K562 (cell line): ENCODE measurements at regions not wholly inside any gene's neighbourhood (a gene's known extent, or its start where the extent isn't known, plus 50 kb on each side); places are given as distances from the start of the nearest gene placed in this dataset.

Experiments used
- ATF3 ChIP-seq, 2 experiments: fragments of 450-650 bp in 1 of 2; sonication (generic) in 1 of 2; formaldehyde crosslinking in 1 of 2; IDR thresholded peaks in 1 of 2; conservative IDR thresholded peaks in 1 of 2; 2 replicates each; pipeline versions ENCODE4 v1.6.1 to v1.8.1; 2016 to 2023; ENCODE audit warnings: mild to moderate bottlenecking in 2 of 2, moderate library complexity in 2 of 2, inconsistent platforms in 1 of 2, missing genetic modification reagents in 1 of 2
- CREB1 ChIP-seq, 2 experiments: sonication (generic) in 1 of 2; formaldehyde crosslinking in 1 of 2; IDR thresholded peaks; 2 replicates each; pipeline versions ENCODE4 v1.6.1 to v1.8.0; 2012 to 2022; ENCODE audit warnings: inconsistent platforms in 1 of 2, mild to moderate bottlenecking in 1 of 2, missing genetic modification reagents in 1 of 2, moderate library complexity in 1 of 2
- CTCF ChIP-seq, 3 experiments: IDR thresholded peaks in 2 of 3; conservative IDR thresholded peaks in 1 of 3; 2 replicates each; pipeline ENCODE4 v1.5.1; 2011 to 2012; ENCODE audit warnings: low read length in 3 of 3, mild to moderate bottlenecking in 3 of 3, control low read depth in 2 of 3, improper control_type of control experiment in 1 of 3, inconsistent platforms in 1 of 3, low read depth in 1 of 3, mixed read lengths in 1 of 3, moderate library complexity in 1 of 3; ENCODE audit not compliant: insufficient read depth in 2 of 3
- E2F4 ChIP-seq: sonication (generic); formaldehyde crosslinking; IDR thresholded peaks from 2 replicates; pipeline ENCODE4 v1.8.0; 2022; ENCODE audit warnings: mild to moderate bottlenecking, low read depth, missing genetic modification reagents
- E2F6 ChIP-seq, 2 experiments: IDR thresholded peaks; 2 replicates each; pipeline ENCODE4 v1.6.1; 2011; ENCODE audit warnings: borderline replicate concordance in 1 of 2, control low read depth in 1 of 2, low read depth in 1 of 2, low read length in 1 of 2, mild to moderate bottlenecking in 1 of 2, mixed read lengths in 1 of 2, moderate library complexity in 1 of 2; ENCODE audit not compliant: insufficient read depth in 1 of 2, insufficient read length in 1 of 2, poor library complexity in 1 of 2, severe bottlenecking in 1 of 2; ENCODE audit errors: extremely low read depth in 1 of 2
- EGR1 ChIP-seq: fragments of 450-650 bp; conservative IDR thresholded peaks from 2 replicates; pipeline ENCODE4 v1.6.1; 2017; ENCODE audit warnings: mild to moderate bottlenecking
- ETS1 ChIP-seq: conservative IDR thresholded peaks from 2 replicates; pipeline ENCODE4 v1.6.1; 2011; ENCODE audit warnings: low read depth, mild to moderate bottlenecking, low read length; ENCODE audit not compliant: control insufficient read depth
- FOS ChIP-seq: IDR thresholded peaks from 3 replicates; pipeline ENCODE4 v1.6.1; 2011; ENCODE audit not compliant: insufficient read length; ENCODE audit errors: extremely low read depth
- FOXM1 ChIP-seq, 2 experiments: fragments of 450-650 bp in 1 of 2; sonication (generic) in 1 of 2; formaldehyde crosslinking in 1 of 2; IDR thresholded peaks; 2 replicates each; pipeline versions ENCODE4 v1.6.1 to v1.9.0; 2017 to 2022; ENCODE audit warnings: low read depth in 2 of 2, mild to moderate bottlenecking in 2 of 2, missing genetic modification reagents in 1 of 2, moderate library complexity in 1 of 2
- HSF4 ChIP-seq: fragments of 250-450 bp; sonication (Bioruptor Pico); IDR thresholded peaks from 2 replicates; pipeline ENCODE4 v2.1.2; 2022; ENCODE audit warnings: mild to moderate bottlenecking, moderate library complexity, borderline replicate concordance
- JUNB ChIP-seq: fragments of 450-650 bp; formaldehyde crosslinking; conservative IDR thresholded peaks from 2 replicates; pipeline ENCODE4 v1.4.0; 2020; ENCODE audit warnings: mild to moderate bottlenecking
- KAT7 ChIP-seq: sonication (generic); formaldehyde crosslinking; IDR thresholded peaks from 2 replicates; pipeline ENCODE4 v1.8.0; 2022; ENCODE audit warnings: missing genetic modification reagents, mild to moderate bottlenecking, borderline replicate concordance
- MECOM ChIP-seq: fragments of 250-450 bp; sonication (Bioruptor Pico); IDR thresholded peaks from 2 replicates; pipeline ENCODE4 v1.8.0; 2022; ENCODE audit warnings: inconsistent platforms
- MYBL2 ChIP-seq, 2 experiments: fragments of 450-650 bp in 1 of 2; sonication (generic) in 1 of 2; formaldehyde crosslinking in 1 of 2; IDR thresholded peaks; 2 replicates each; pipeline versions ENCODE4 v1.6.1 to v1.8.1; 2017 to 2022; ENCODE audit warnings: borderline replicate concordance in 1 of 2, inconsistent platforms in 1 of 2, low read depth in 1 of 2, mild to moderate bottlenecking in 1 of 2, missing genetic modification reagents in 1 of 2, moderate library complexity in 1 of 2
- PTBP1 ChIP-seq: fragments of 200-400 bp; formaldehyde crosslinking; IDR thresholded peaks from 2 replicates; pipeline ENCODE4 v1.6.1; 2017; ENCODE audit warnings: low read depth, low read length
- RHOXF2B ChIP-seq: fragments of 250-450 bp; sonication (Bioruptor Pico); conservative IDR thresholded peaks from 2 replicates; pipeline ENCODE4 v1.5.1; 2021
- SMAD2 ChIP-seq: fragments of 150-350 bp; IDR thresholded peaks from 2 replicates; pipeline ENCODE4 v1.6.1; 2014; ENCODE audit warnings: low read depth, mild to moderate bottlenecking, low read length
- TAF7 ChIP-seq: fragments of 450-650 bp; IDR thresholded peaks from 2 replicates; pipeline ENCODE4 v1.6.1; 2016; ENCODE audit warnings: missing genetic modification characterization, missing compliant biosample characterization
- TOE1 ChIP-seq, 2 experiments: fragments of 450-650 bp in 1 of 2; sonication (generic) in 1 of 2; formaldehyde crosslinking in 1 of 2; IDR thresholded peaks; 2 replicates each; pipeline versions ENCODE4 v1.7.1 to v1.8.0; 2016 to 2022; ENCODE audit warnings: borderline replicate concordance in 2 of 2, mild to moderate bottlenecking in 2 of 2, antibody characterized with exemption in 1 of 2, inconsistent platforms in 1 of 2, low read depth in 1 of 2, missing genetic modification reagents in 1 of 2, moderate library complexity in 1 of 2
- ZNF324 ChIP-seq: fragments of 250-450 bp; sonication (Bioruptor Pico); IDR thresholded peaks from 2 replicates; pipeline ENCODE4 v1.4.0; 2020; ENCODE audit warnings: mild to moderate bottlenecking

- TF ChIP-seq ATF3 (IDR thresholded peaks at IDR 0.05): peak; percentile 85
- TF ChIP-seq ATF3 (CRISPR knock-in tag; conservative IDR thresholded peaks at IDR 0.05): no peak
- TF ChIP-seq TOE1 (IDR thresholded peaks at IDR 0.05; ENCODE audit: borderline replicate concordance): no peak
- TF ChIP-seq TOE1 (CRISPR knock-in tag; IDR thresholded peaks at IDR 0.05; ENCODE audit: borderline replicate concordance, low read depth): no peak
- no peak for TF ChIP-seq CTCF (IDR thresholded peaks at IDR 0.05 in 2 of 3, conservative IDR thresholded peaks at IDR 0.05 in 1 of 3; ENCODE audit: insufficient read depth in 2 of 3, low read depth in 1 of 3, low read length in 3 of 3)
- TF ChIP-seq FOXM1 (IDR thresholded peaks at IDR 0.05; ENCODE audit: low read depth): no peak
- TF ChIP-seq FOXM1 (CRISPR knock-in tag; IDR thresholded peaks at IDR 0.05; ENCODE audit: low read depth): no peak
- TF ChIP-seq TAF7 (tag): no peak
- TF ChIP-seq JUNB (CRISPR knock-in tag): 0 out of 2 replicates have a peak, but pooled peaks have one; percentile 50
- peak; percentile 4 for TF ChIP-seq FOS
- peak; percentile 93 for TF ChIP-seq EGR1
- TF ChIP-seq CREB1 (IDR thresholded peaks at IDR 0.05): no peak
- no peak for TF ChIP-seq CREB1 (CRISPR knock-in tag; IDR thresholded peaks at IDR 0.05)
- no peak for TF ChIP-seq MECOM (CRISPR knock-in tag)
- no peak for TF ChIP-seq MYBL2 (IDR thresholded peaks at IDR 0.05; ENCODE audit: low read depth)
- TF ChIP-seq MYBL2 (CRISPR knock-in tag; IDR thresholded peaks at IDR 0.05; ENCODE audit: borderline replicate concordance): no peak
- TF ChIP-seq E2F4 (CRISPR knock-in tag): no peak
- TF ChIP-seq HSF4: no peak
- no peak for TF ChIP-seq ZNF324 (CRISPR knock-in tag)
- TF ChIP-seq RHOXF2B (CRISPR knock-in tag): no peak
- TF ChIP-seq E2F6 (IDR thresholded peaks at IDR 0.05; ENCODE audit: borderline replicate concordance in 1 of 2, extremely low read depth in 1 of 2, insufficient read depth in 1 of 2, insufficient read length in 1 of 2, low read depth in 1 of 2, low read length in 1 of 2, poor library complexity in 1 of 2, severe bottlenecking in 1 of 2): no peak
- no peak for TF ChIP-seq SMAD2
- TF ChIP-seq KAT7 (CRISPR knock-in tag): no peak
- no peak for TF ChIP-seq ETS1
- no peak for TF ChIP-seq PTBP1
These were observed 103.0 kb upstream of the LSM8 start (continued) for GRCh38 chr7:118080947-118081346.
